GM12878 (cell line): ENCODE measurements at regions not wholly inside any gene's neighbourhood (a gene's known extent, or its start where the extent isn't known, plus 50 kb on each side); places are given as distances from the start of the nearest gene placed in this dataset.

Experiments
- ATAC-seq: fragments of 200-7000 bp; cut with Tn5 transposase; 3 replicates; pipeline ENCODE4 v1.9.1; 2020; ENCODE audit warnings: mild to moderate bottlenecking, moderate library complexity
- BruUV-seq: library from RNA; stranded (reverse); fragments of 400-500 nt; replicated peaks from 2 replicates; lab custom pipeline; 2021; lab: Mats Ljungman, UMichigan
- CTCF ChIA-PET: fragments of 300-600 bp; sonication (Branson Sonifier 250); formaldehyde crosslinking; extraction: SDS; loops from one replicate; lab custom pipeline; 2021; ENCODE audit warnings: inconsistent platforms; lab: Yijun Ruan, JAX
- POLR2A ChIA-PET: fragments of 350-600 bp; formaldehyde crosslinking; extraction: SDS; loops from one replicate; lab custom pipeline; 2021; ENCODE audit warnings: inconsistent platforms; lab: Charles Lee
- RAD21 ChIA-PET: fragments of 300-600 bp; sonication (Branson Sonifier 250); formaldehyde crosslinking; loops from one replicate; lab custom pipeline; 2023; ENCODE audit warnings: antibody characterized with exemption; ENCODE audit not compliant: unreplicated experiment; lab: Charles Lee
- SMC1A ChIA-PET: fragments of 300-600 bp; sonication (Branson Sonifier 250); formaldehyde crosslinking; loops from one replicate; lab custom pipeline; 2023; ENCODE audit not compliant: unreplicated experiment, uncharacterized antibody; lab: Charles Lee
- DNase-seq: peaks from one replicate; pipeline ENCODE4 v3.0.0-alpha.2; 2011; ENCODE audit warnings: low read depth, low spot score
- FAIRE-seq: peaks from 3 replicates; lab custom pipeline; 2011; peaks lifted over from hg19 to GRCh38; lab: Jason Lieb, UNC
- H2AFZ ChIP-seq: 2 replicates; pipeline ENCODE4 v1.6.0; 2011; ENCODE audit warnings: low read depth, low read length, control low read depth; ENCODE audit not compliant: control insufficient read depth
- H3K27ac ChIP-seq: 2 replicates; pipeline ENCODE4 v1.5.1; 2011; ENCODE audit warnings: control low read depth; ENCODE audit not compliant: control insufficient read depth, insufficient read depth
- H3K27me3 ChIP-seq, 2 experiments: replicated peaks in 1 of 2; 2 replicates each; pipeline versions ENCODE4 v1.6.0 to v1.6.1; 2011; ENCODE audit warnings: low read length in 1 of 2; ENCODE audit not compliant: control insufficient read depth in 2 of 2, insufficient read depth in 2 of 2
- H3K36me3 ChIP-seq, 2 experiments: 2 replicates each; pipeline ENCODE4 v1.5.1; 2011; ENCODE audit warnings: low read length in 1 of 2; ENCODE audit not compliant: control insufficient read depth in 2 of 2, insufficient read depth in 2 of 2
- H3K4me1 ChIP-seq: 2 replicates; pipeline ENCODE4 v1.6.1; 2011; ENCODE audit warnings: mild to moderate bottlenecking, low read length, moderate library complexity, mixed read lengths; ENCODE audit not compliant: control insufficient read depth, insufficient read depth
- H3K4me2 ChIP-seq: 2 replicates; pipeline ENCODE4 v1.6.0; 2011; ENCODE audit warnings: control low read depth; ENCODE audit not compliant: control insufficient read depth, insufficient read depth
- H3K4me3 ChIP-seq: fragments of 200-600 bp; sonication (generic); 2 replicates; pipeline ENCODE4 v1.5.1; 2016
- H3K79me2 ChIP-seq: 2 replicates; pipeline ENCODE4 v1.6.0; 2011; ENCODE audit warnings: low read length; ENCODE audit not compliant: control insufficient read depth, insufficient read depth
- H3K9ac ChIP-seq: 2 replicates; pipeline ENCODE4 v1.8.0; 2011; ENCODE audit warnings: low read length, control low read depth, mixed read lengths; ENCODE audit not compliant: control insufficient read depth, insufficient read depth
- H3K9me3 ChIP-seq: replicated peaks from 3 replicates; pipeline ENCODE4 v1.5.1; 2011; ENCODE audit warnings: mild to moderate bottlenecking, low read length; ENCODE audit not compliant: control insufficient read depth, insufficient read depth
- H4K20me1 ChIP-seq: 2 replicates; pipeline ENCODE4 v1.6.0; 2011; ENCODE audit not compliant: control insufficient read depth, insufficient read depth
- ATF7 ChIP-seq: fragments of 450-650 bp; IDR thresholded peaks from 2 replicates; pipeline ENCODE4 v1.6.1; 2016; ENCODE audit warnings: low read depth, mild to moderate bottlenecking
- SRF ChIP-seq, 2 experiments: IDR thresholded peaks; 2 replicates each; pipeline ENCODE4 v1.6.1; 2011; ENCODE audit warnings: low read depth in 2 of 2, low read length in 2 of 2, mild to moderate bottlenecking in 1 of 2, moderate library complexity in 1 of 2
- USF1 ChIP-seq: IDR thresholded peaks from 2 replicates; pipeline ENCODE4 v1.6.1; 2011; ENCODE audit warnings: borderline replicate concordance, low read depth, mild to moderate bottlenecking, moderate library complexity, mixed read lengths, low read length; ENCODE audit not compliant: insufficient read depth; ENCODE audit errors: extremely low read length
- ZBTB33 ChIP-seq: fragments of 450-650 bp; IDR thresholded peaks from 2 replicates; pipeline ENCODE4 v1.6.1; 2017; ENCODE audit warnings: mild to moderate bottlenecking
- WGBS: methylation state at CpG from one replicate; pipeline ENCODE4 v1.1.6; 2016; ENCODE audit warnings: low lambda C conversion rate; ENCODE audit not compliant: insufficient replicate concordance, insufficient coverage; ENCODE audit errors: missing lambda C conversion rate; 5-methylcytosine and 5-hydroxymethylcytosine counted together
- in situ Hi-C: fragments of 300-500 bp; cut with MboI; formaldehyde crosslinking; loops from 9 replicates; pipeline ENCODE4 v1.14.3; 2018; ENCODE audit warnings: mixed read lengths
- intact Hi-C: fragments of 100-400 bp; cut with micrococcal nuclease; formaldehyde crosslinking; loops from one replicate; pipeline ENCODE4 v1.14.2; 2022; ENCODE audit not compliant: unreplicated experiment

GRCh38 chr2:175612280-175612679 is 389.8 kb downstream of the LNPK start:
- no peak overlapping the region for H3K4me3 ChIP-seq
- no peaks in the 10 kb centered on the region for H3K9me3 ChIP-seq
- H3K4me2 ChIP-seq: no peak overlapping the region
- no TSS peak for BruUV-seq
- in situ Hi-C loops (no loop called here), intact Hi-C loops (no loop called here)
- no peak overlapping the region for H3K27ac ChIP-seq
- no peak overlapping the region for H3K9ac ChIP-seq
- H3K4me1 ChIP-seq: no peaks in the 10 kb centered on the region
- DNase-seq (no peak), FAIRE-seq (no peak), ATAC-seq (no peak)
- ChIA-PET POLR2A (no interaction called here), RAD21 (no interaction called here), CTCF (no interaction called here), SMC1A (no interaction called here)
- WGBS: 45% methylated on average over 6 of the region's 6 CpGs
- no peaks in the 10 kb centered on the region for H3K79me2 ChIP-seq
- TF ChIP-seq USF1 (no peak), ZBTB33 (no peak), SRF (IDR thresholded peaks at IDR 0.05; ENCODE audit: low read depth in 2 of 2, low read length in 2 of 2) (no peak), ATF7 (no peak)
- no peak overlapping the region for H2AFZ ChIP-seq
- H3K36me3 ChIP-seq: no peaks in the 10 kb centered on the region
- no peaks in the 10 kb centered on the region for H3K27me3 ChIP-seq
- H4K20me1 ChIP-seq: no peaks in the 10 kb centered on the region
